Osteoblast (primary cell): ENCODE measurements at regions not wholly inside any gene's neighbourhood (a gene's known extent, or its start where the extent isn't known, plus 50 kb on each side); places are given as distances from the start of the nearest gene placed in this dataset.

Experiments
- DNase-seq: peaks from one replicate; pipeline ENCODE4 v3.0.0; 2011; ENCODE audit warnings: low spot score, mixed read lengths; ENCODE audit not compliant: insufficient read length; ENCODE audit errors: missing footprints
- H2AFZ ChIP-seq: 2 replicates; pipeline ENCODE4 v1.6.0; 2011; ENCODE audit warnings: mild to moderate bottlenecking, low read length
- H3K27ac ChIP-seq: 2 replicates; pipeline ENCODE4 v1.5.1; 2011; ENCODE audit warnings: mild to moderate bottlenecking, low read depth, low read length, moderate library complexity
- H3K27me3 ChIP-seq: 2 replicates; pipeline ENCODE4 v1.6.0; 2012; ENCODE audit warnings: mild to moderate bottlenecking, control low read depth, inconsistent platforms, low read length, moderate library complexity; ENCODE audit not compliant: insufficient read depth
- H3K36me3 ChIP-seq: 2 replicates; pipeline ENCODE4 v1.5.1; 2011; ENCODE audit warnings: mild to moderate bottlenecking, low read length, control low read depth, moderate library complexity; ENCODE audit not compliant: insufficient read depth
- H3K4me1 ChIP-seq: 2 replicates; pipeline ENCODE4 v1.5.1; 2011; ENCODE audit warnings: mild to moderate bottlenecking, low read length, control low read depth, moderate library complexity; ENCODE audit not compliant: insufficient read depth
- H3K4me2 ChIP-seq: 2 replicates; pipeline ENCODE4 v1.6.0; 2011; ENCODE audit warnings: mild to moderate bottlenecking, low read length; ENCODE audit not compliant: insufficient read depth
- H3K4me3 ChIP-seq: fragments of 200-600 bp; sonication (generic); 3 replicates; pipeline ENCODE4 v1.5.1; 2012; ENCODE audit warnings: mild to moderate bottlenecking, low read length, inconsistent platforms; ENCODE audit not compliant: insufficient read depth
- H3K79me2 ChIP-seq: 2 replicates; pipeline ENCODE4 v1.6.0; 2012; ENCODE audit warnings: mild to moderate bottlenecking, low read length, control low read depth, inconsistent platforms; ENCODE audit not compliant: insufficient read depth
- H3K9me3 ChIP-seq: 2 replicates; pipeline ENCODE4 v1.5.1; 2011; ENCODE audit warnings: low read depth, low read length, control low read depth
- H4K20me1 ChIP-seq: 2 replicates; pipeline ENCODE4 v1.6.0; 2012; ENCODE audit warnings: mild to moderate bottlenecking, low read length, control low read depth; ENCODE audit not compliant: insufficient read depth
- TF ChIP-seq, protein P1 (sequence below): IDR thresholded peaks from 2 replicates; pipeline ENCODE4 v1.5.1; 2011; ENCODE audit warnings: mild to moderate bottlenecking, low read depth, low read length, moderate library complexity; ENCODE audit errors: extremely low read depth

DNA sequence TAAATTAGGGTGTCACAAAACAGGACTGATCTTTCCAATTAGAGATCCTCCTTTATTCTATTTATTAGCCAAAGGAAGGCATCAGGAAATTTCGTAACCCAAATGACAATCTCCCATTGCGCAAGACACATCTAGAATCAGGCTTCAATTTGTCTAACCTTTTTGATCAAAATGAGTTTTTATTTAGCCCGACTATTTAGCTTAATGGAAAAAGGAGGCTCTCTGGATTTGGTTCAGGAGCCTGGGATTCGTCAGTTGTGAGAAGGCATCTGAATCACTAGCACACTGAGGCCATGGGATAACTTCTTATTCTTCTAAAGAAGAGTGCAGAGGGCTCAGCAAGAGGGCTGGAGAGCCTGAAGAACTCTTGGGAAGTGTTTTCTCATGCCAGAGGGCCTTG, 332.1 kb upstream of the ETAA1 start:
- DNase-seq: no peak
- no peak overlapping the region for H2AFZ ChIP-seq
- no peaks in the 10 kb centered on the region for H3K4me1 ChIP-seq
- no peak overlapping the region for H3K27ac ChIP-seq
- TF ChIP-seq, protein P1, sequence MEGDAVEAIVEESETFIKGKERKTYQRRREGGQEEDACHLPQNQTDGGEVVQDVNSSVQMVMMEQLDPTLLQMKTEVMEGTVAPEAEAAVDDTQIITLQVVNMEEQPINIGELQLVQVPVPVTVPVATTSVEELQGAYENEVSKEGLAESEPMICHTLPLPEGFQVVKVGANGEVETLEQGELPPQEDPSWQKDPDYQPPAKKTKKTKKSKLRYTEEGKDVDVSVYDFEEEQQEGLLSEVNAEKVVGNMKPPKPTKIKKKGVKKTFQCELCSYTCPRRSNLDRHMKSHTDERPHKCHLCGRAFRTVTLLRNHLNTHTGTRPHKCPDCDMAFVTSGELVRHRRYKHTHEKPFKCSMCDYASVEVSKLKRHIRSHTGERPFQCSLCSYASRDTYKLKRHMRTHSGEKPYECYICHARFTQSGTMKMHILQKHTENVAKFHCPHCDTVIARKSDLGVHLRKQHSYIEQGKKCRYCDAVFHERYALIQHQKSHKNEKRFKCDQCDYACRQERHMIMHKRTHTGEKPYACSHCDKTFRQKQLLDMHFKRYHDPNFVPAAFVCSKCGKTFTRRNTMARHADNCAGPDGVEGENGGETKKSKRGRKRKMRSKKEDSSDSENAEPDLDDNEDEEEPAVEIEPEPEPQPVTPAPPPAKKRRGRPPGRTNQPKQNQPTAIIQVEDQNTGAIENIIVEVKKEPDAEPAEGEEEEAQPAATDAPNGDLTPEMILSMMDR: no peak
- H4K20me1 ChIP-seq: no peaks in the 10 kb centered on the region
- no peak overlapping the region for H3K4me3 ChIP-seq
- no peaks in the 10 kb centered on the region for H3K79me2 ChIP-seq
- H3K36me3 ChIP-seq: no peaks in the 10 kb centered on the region
- H3K9me3 ChIP-seq: no peaks in the 10 kb centered on the region
- H3K4me2 ChIP-seq: no peak overlapping the region
- no peaks in the 10 kb centered on the region for H3K27me3 ChIP-seq

DNA sequence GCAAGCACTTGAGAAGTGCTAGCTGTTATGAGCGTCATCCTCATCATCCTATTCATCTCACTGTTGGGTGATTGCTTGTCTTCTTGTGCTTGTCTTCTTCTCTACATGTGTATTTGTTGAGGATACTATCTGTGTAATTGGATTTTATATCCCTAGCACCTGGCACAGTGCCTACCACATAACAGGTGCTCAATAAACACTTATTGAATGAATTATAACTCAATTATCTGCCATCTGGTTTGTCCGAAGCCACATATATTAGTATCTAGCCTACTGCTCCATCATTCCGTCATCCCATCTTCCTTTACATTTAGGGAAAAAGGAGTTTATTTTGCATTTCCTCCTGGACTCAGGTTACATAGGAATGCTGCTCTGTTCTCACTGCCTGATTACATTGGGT, 330.4 kb upstream of the ETAA1 start:
- Histone ChIP-seq H4K20me1 (no peaks in the 10 kb centered on the region), H3K4me2 (no peak overlapping the region), H3K4me1 (no peaks in the 10 kb centered on the region), H3K79me2 (no peaks in the 10 kb centered on the region), H3K9me3 (no peaks in the 10 kb centered on the region), H3K27ac (no peak overlapping the region), H3K36me3 (no peaks in the 10 kb centered on the region), H2AFZ (no peak overlapping the region), H3K27me3 (no peaks in the 10 kb centered on the region), H3K4me3 (no peak overlapping the region)
- DNase-seq: no peak
- TF ChIP-seq, protein P1: no peak

DNA sequence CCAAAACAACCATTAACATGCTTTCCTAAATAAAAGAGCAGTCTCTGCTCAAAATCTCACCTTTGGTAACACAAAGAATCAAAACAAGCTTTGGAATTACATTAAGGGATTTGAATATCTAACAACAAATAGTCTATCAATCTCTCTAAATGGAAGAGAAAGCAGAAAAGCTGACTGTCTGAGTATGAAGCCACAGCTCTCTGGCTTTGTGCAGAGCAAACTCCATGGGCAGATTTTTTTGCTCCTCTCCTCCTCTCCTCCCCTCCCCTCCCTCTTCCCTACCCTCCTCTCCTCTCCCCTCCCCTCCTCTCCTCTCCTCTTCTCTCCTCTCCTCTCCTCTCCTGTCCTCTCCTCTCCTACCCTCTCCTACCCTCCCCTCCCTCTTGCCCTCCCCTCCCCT, 329.5 kb upstream of the ETAA1 start:
- Histone ChIP-seq H3K4me2 (no peak overlapping the region), H3K4me3 (no peak overlapping the region), H3K79me2 (no peaks in the 10 kb centered on the region), H3K27me3 (no peaks in the 10 kb centered on the region), H2AFZ (no peak overlapping the region), H3K36me3 (no peaks in the 10 kb centered on the region), H3K9me3 (no peaks in the 10 kb centered on the region), H4K20me1 (no peaks in the 10 kb centered on the region), H3K27ac (no peak overlapping the region), H3K4me1 (no peaks in the 10 kb centered on the region)
- TF ChIP-seq, protein P1: no peak
- no peak for DNase-seq

DNA sequence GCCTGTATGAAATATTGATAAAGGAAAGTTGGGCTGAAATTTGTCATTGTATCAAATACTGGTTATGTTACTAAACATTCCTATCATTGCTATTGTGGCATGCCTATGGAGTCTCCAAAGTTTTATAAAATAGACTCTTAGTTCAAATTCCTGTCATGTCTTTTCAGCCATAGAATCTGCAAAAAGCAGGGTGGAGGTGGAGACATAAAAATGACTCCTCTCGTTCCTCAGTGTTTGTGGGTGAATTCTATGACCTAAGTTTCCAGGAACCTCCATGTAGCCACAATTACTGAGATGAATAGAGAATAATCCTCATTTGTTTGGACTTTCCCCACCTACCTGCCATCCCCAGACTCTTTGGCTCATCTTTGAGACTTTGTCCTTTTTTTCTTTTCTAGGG, 326.3 kb upstream of the ETAA1 start:
- H4K20me1 ChIP-seq: no peaks in the 10 kb centered on the region

More for the DNA sequence above, 326.3 kb upstream of the ETAA1 start:
- no peak overlapping the region for H3K27ac ChIP-seq
- H3K4me1 ChIP-seq: no peaks in the 10 kb centered on the region
- TF ChIP-seq, protein P1: no peak
- no peak for DNase-seq
- H3K4me3 ChIP-seq: no peak overlapping the region
- no peaks in the 10 kb centered on the region for H3K36me3 ChIP-seq
- H2AFZ ChIP-seq: no peak overlapping the region
- H3K27me3 ChIP-seq: no peaks in the 10 kb centered on the region
- no peaks in the 10 kb centered on the region for H3K9me3 ChIP-seq
- no peak overlapping the region for H3K4me2 ChIP-seq
- no peaks in the 10 kb centered on the region for H3K79me2 ChIP-seq
